ENCODE measurements at regions not wholly inside any gene's neighbourhood (a gene's known extent, or its start where the extent isn't known, plus 50 kb on each side); places are given as distances from the start of the nearest gene placed in this dataset.
"Not testable (repeated sequence)": the region's sequence is repeated elsewhere in the genome, so short reads cannot be mapped to it uniquely, and the experiment has no call there.

- H3K36me3 ChIP-seq (ENCODE audit: control insufficient read depth in 1 of 2, insufficient read depth in 2 of 2, low read length in 1 of 2) = no peaks in the 10 kb centered on the region
- WGBS, 2 donors = 87 to 90% methylated on average over 4 of the region's 4 CpGs
- ATAC-seq (ENCODE audit: low FRiP score) = no peak
These were observed 101.6 kb downstream of the ZIC4 start for GRCh38 chr3:147304756-147305155.

GRCh38 chr3:147301781-147302180 is 104.6 kb downstream of the ZIC4 start:
- 74 to 76% methylated on average over 1 of the region's 1 CpG for WGBS, 2 donors
- Histone ChIP-seq H3K27ac (ENCODE audit: low read depth in 1 of 2, low read length in 2 of 2) (no peak overlapping the region), H3K36me3 (ENCODE audit: control insufficient read depth in 1 of 2, insufficient read depth in 2 of 2, low read length in 1 of 2) (no peaks in the 10 kb centered on the region), H3K4me1 (ENCODE audit: control insufficient read depth in 1 of 2, insufficient read depth in 2 of 2, low read length in 2 of 2) (peaks cover 0 to 3% of the 10 kb centered on the region in 2 donors), H3K4me3 (ENCODE audit: low read length in 2 of 2) (no peak overlapping the region), H3K27me3 (ENCODE audit: control insufficient read depth in 1 of 2, insufficient read depth in 2 of 2, low read length in 1 of 2) (no peaks in the 10 kb centered on the region), H3K9me3 (ENCODE audit: control insufficient read depth, low read length) (peaks cover 1% of the 10 kb centered on the region)
- ATAC-seq (ENCODE audit: low FRiP score) (no peak), DNase-seq (no peak)
- intact Hi-C loops (cut with DNase I) = no loop called here

More at GRCh38 chr3:147304756-147305155, 101.6 kb downstream of the ZIC4 start:
- Histone ChIP-seq H3K9me3 (ENCODE audit: control insufficient read depth, low read length) (peaks cover 1% of the 10 kb centered on the region), H3K27me3 (ENCODE audit: control insufficient read depth in 1 of 2, insufficient read depth in 2 of 2, low read length in 1 of 2) (no peaks in the 10 kb centered on the region), H3K27ac (ENCODE audit: low read depth in 1 of 2, low read length in 2 of 2) (no peak overlapping the region), H3K4me3 (ENCODE audit: low read length in 2 of 2) (no peak overlapping the region), H3K4me1 (ENCODE audit: control insufficient read depth in 1 of 2, insufficient read depth in 2 of 2, low read length in 2 of 2) (no peaks in the 10 kb centered on the region)
- intact Hi-C loops (cut with DNase I) = no loop called here
- no peak for DNase-seq

- ATAC-seq (ENCODE audit: low FRiP score) (no peak), DNase-seq (no peak)
- no peak overlapping the region for H3K27ac ChIP-seq (ENCODE audit: low read depth in 1 of 2, low read length in 2 of 2)
- H3K4me3 ChIP-seq (ENCODE audit: low read length in 2 of 2) = no peak overlapping the region
- peaks cover 1% of the 10 kb centered on the region for H3K9me3 ChIP-seq (ENCODE audit: control insufficient read depth, low read length)
- H3K4me1 ChIP-seq (ENCODE audit: control insufficient read depth in 1 of 2, insufficient read depth in 2 of 2, low read length in 2 of 2) = peaks cover 0 to 3% of the 10 kb centered on the region in 2 donors
- H3K36me3 ChIP-seq (ENCODE audit: control insufficient read depth in 1 of 2, insufficient read depth in 2 of 2, low read length in 1 of 2) = no peaks in the 10 kb centered on the region
- no peaks in the 10 kb centered on the region for H3K27me3 ChIP-seq (ENCODE audit: control insufficient read depth in 1 of 2, insufficient read depth in 2 of 2, low read length in 1 of 2)
- whole genome bisulfite sequencing, 2 donors = 65 to 68% methylated on average over 2 of the region's 2 CpGs
- intact Hi-C loops (cut with DNase I) = no loop called here
These were observed 106.7 kb downstream of the ZIC4 start for GRCh38 chr3:147299656-147300055.

- Histone ChIP-seq H3K4me1 (ENCODE audit: control insufficient read depth in 1 of 2, insufficient read depth in 2 of 2, low read length in 2 of 2) (peaks cover 0 to 3% of the 10 kb centered on the region in 2 donors), H3K9me3 (ENCODE audit: control insufficient read depth, low read length) (no peaks in the 10 kb centered on the region), H3K36me3 (ENCODE audit: control insufficient read depth in 1 of 2, insufficient read depth in 2 of 2, low read length in 1 of 2) (no peaks in the 10 kb centered on the region), H3K27ac (ENCODE audit: low read depth in 1 of 2, low read length in 2 of 2) (no peak overlapping the region), H3K4me3 (ENCODE audit: low read length in 2 of 2) (no peak overlapping the region), H3K27me3 (ENCODE audit: control insufficient read depth in 1 of 2, insufficient read depth in 2 of 2, low read length in 1 of 2) (no peaks in the 10 kb centered on the region)
- intact Hi-C loops (cut with DNase I) = no loop called here
- ATAC-seq (ENCODE audit: low FRiP score) = peak; percentile 54
- 18 to 20% methylated on average over 4 of the region's 4 CpGs for WGBS, 2 donors
- no peak for DNase-seq
These were observed 107.8 kb downstream of the ZIC4 start for GRCh38 chr3:147298511-147298982.

- Histone ChIP-seq H3K9me3 (ENCODE audit: control insufficient read depth, low read length) (no peaks in the 10 kb centered on the region), H3K27me3 (ENCODE audit: control insufficient read depth in 1 of 2, insufficient read depth in 2 of 2, low read length in 1 of 2) (no peaks in the 10 kb centered on the region), H3K27ac (ENCODE audit: low read depth in 1 of 2, low read length in 2 of 2) (no peak overlapping the region), H3K36me3 (ENCODE audit: control insufficient read depth in 1 of 2, insufficient read depth in 2 of 2, low read length in 1 of 2) (no peaks in the 10 kb centered on the region), H3K4me1 (ENCODE audit: control insufficient read depth in 1 of 2, insufficient read depth in 2 of 2, low read length in 2 of 2) (peaks cover 0 to 3% of the 10 kb centered on the region in 2 donors), H3K4me3 (ENCODE audit: low read length in 2 of 2) (no peak overlapping the region)
- no peak for DNase-seq
- intact Hi-C loops (cut with DNase I) = no loop called here
- WGBS, 2 donors = 30 to 47% methylated on average over 6 of the region's 6 CpGs
- peak; percentile 11 for ATAC-seq (ENCODE audit: low FRiP score)
These were observed 108.5 kb downstream of the ZIC4 start for GRCh38 chr3:147297761-147298350.

GRCh38 chr3:147287370-147287769 is 119.0 kb downstream of the ZIC4 start:
- H3K4me3 ChIP-seq (ENCODE audit: low read length in 2 of 2); H3K4me1 ChIP-seq (ENCODE audit: control insufficient read depth in 1 of 2, insufficient read depth in 2 of 2, low read length in 2 of 2); H3K36me3 ChIP-seq (ENCODE audit: control insufficient read depth in 1 of 2, insufficient read depth in 2 of 2, low read length in 1 of 2); intact Hi-C loops (cut with DNase I); H3K9me3 ChIP-seq (ENCODE audit: control insufficient read depth, low read length); H3K27me3 ChIP-seq (ENCODE audit: control insufficient read depth in 1 of 2, insufficient read depth in 2 of 2, low read length in 1 of 2); H3K27ac ChIP-seq (ENCODE audit: low read depth in 1 of 2, low read length in 2 of 2); ATAC-seq (ENCODE audit: low FRiP score); DNase-seq: not testable (repeated sequence)
- 73 to 79% methylated on average over 4 of the region's 4 CpGs for WGBS, 2 donors

GRCh38 chr3:147269907-147270306 is 136.4 kb downstream of the ZIC4 start:
- intact Hi-C loops (cut with DNase I) = no loop called here
- Histone ChIP-seq H3K9me3 (ENCODE audit: control insufficient read depth, low read length) (peaks cover 4% of the 10 kb centered on the region), H3K27ac (ENCODE audit: low read depth in 1 of 2, low read length in 2 of 2) (no peak overlapping the region), H3K27me3 (ENCODE audit: control insufficient read depth in 1 of 2, insufficient read depth in 2 of 2, low read length in 1 of 2) (no peaks in the 10 kb centered on the region), H3K36me3 (ENCODE audit: control insufficient read depth in 1 of 2, insufficient read depth in 2 of 2, low read length in 1 of 2) (no peaks in the 10 kb centered on the region), H3K4me3 (ENCODE audit: low read length in 2 of 2) (no peak overlapping the region), H3K4me1 (ENCODE audit: control insufficient read depth in 1 of 2, insufficient read depth in 2 of 2, low read length in 2 of 2) (no peaks in the 10 kb centered on the region)
- WGBS, 2 donors = 64 to 65% methylated on average over 4 of the region's 4 CpGs
- DNase-seq (no peak), ATAC-seq (ENCODE audit: low FRiP score) (no peak)

- no peak overlapping the region for H3K27ac ChIP-seq (ENCODE audit: low read depth in 1 of 2, low read length in 2 of 2)
- no peaks in the 10 kb centered on the region for H3K4me1 ChIP-seq (ENCODE audit: control insufficient read depth in 1 of 2, insufficient read depth in 2 of 2, low read length in 2 of 2)
- H3K27me3 ChIP-seq (ENCODE audit: control insufficient read depth in 1 of 2, insufficient read depth in 2 of 2, low read length in 1 of 2) = no peaks in the 10 kb centered on the region
- intact Hi-C loops (cut with DNase I) = no loop called here
- WGBS, 2 donors = 70 to 76% methylated on average over 3 of the region's 3 CpGs
- H3K36me3 ChIP-seq (ENCODE audit: control insufficient read depth in 1 of 2, insufficient read depth in 2 of 2, low read length in 1 of 2) = no peaks in the 10 kb centered on the region
- no peak for ATAC-seq (ENCODE audit: low FRiP score)
- DNase-seq = no peak
- no peak overlapping the region for H3K4me3 ChIP-seq (ENCODE audit: low read length in 2 of 2)
- peaks cover 4% of the 10 kb centered on the region for H3K9me3 ChIP-seq (ENCODE audit: control insufficient read depth, low read length)
These were observed 138.9 kb downstream of the ZIC4 start for GRCh38 chr3:147267434-147267833.

- WGBS, 2 donors = 78 to 88% methylated on average over 2 of the region's 2 CpGs
- Histone ChIP-seq H3K36me3 (ENCODE audit: control insufficient read depth in 1 of 2, insufficient read depth in 2 of 2, low read length in 1 of 2) (no peaks in the 10 kb centered on the region), H3K4me3 (ENCODE audit: low read length in 2 of 2) (no peak overlapping the region), H3K4me1 (ENCODE audit: control insufficient read depth in 1 of 2, insufficient read depth in 2 of 2, low read length in 2 of 2) (no peaks in the 10 kb centered on the region), H3K27ac (ENCODE audit: low read depth in 1 of 2, low read length in 2 of 2) (no peak overlapping the region), H3K27me3 (ENCODE audit: control insufficient read depth in 1 of 2, insufficient read depth in 2 of 2, low read length in 1 of 2) (no peaks in the 10 kb centered on the region), H3K9me3 (ENCODE audit: control insufficient read depth, low read length) (no peaks in the 10 kb centered on the region)
- DNase-seq = no peak
- intact Hi-C loops (cut with DNase I) = no loop called here
- ATAC-seq (ENCODE audit: low FRiP score) = no peak
These were observed 148.4 kb downstream of the ZIC4 start for GRCh38 chr3:147257944-147258343.

All from aorta (tissue), 5 donors.